Thyroid gland (tissue), 4 donors: ENCODE measurements at regions not wholly inside any gene's neighbourhood (a gene's known extent, or its start where the extent isn't known, plus 50 kb on each side); places are given as distances from the start of the nearest gene placed in this dataset.

ENCODE experiments used
- CTCF ChIP-seq, 6 experiments: fragments of 200-600 bp in 3 of 6; fragments of 450-650 bp in 3 of 6; sonication (generic) in 3 of 6; IDR thresholded peaks; one replicate each; pipeline ENCODE4 v1.5.1; 2016 to 2019; ENCODE audit warnings: antibody characterized with exemption in 6 of 6, mild to moderate bottlenecking in 2 of 6, inconsistent platforms in 1 of 6, moderate library complexity in 1 of 6
- POLR2A ChIP-seq, 2 donors: fragments of 450-650 bp; IDR thresholded peaks; one replicate each; pipeline ENCODE4 v1.6.1; 2017; ENCODE audit warnings: antibody characterized with exemption in 2 of 2, mild to moderate bottlenecking in 2 of 2, moderate library complexity in 1 of 2

DNA sequence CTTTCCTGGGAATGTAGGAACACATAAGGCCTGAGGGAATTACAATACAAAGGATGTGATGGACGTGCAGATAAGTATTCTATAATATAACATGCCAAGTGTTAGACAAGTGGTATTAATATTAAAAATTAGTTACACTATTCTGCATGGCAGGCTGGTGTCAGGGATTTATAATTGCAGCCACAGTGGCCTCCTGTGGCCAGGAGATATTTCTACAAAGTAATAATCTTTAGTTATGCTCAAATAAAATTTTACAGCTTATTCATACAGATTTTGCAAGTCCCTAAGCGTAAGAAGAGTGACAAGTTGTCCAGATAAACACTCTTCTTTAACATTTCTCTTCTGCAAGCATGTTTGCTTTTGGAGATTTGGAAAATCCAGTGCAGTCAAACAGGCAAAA is 90.4 kb upstream of the CBLN2 start:
- TF ChIP-seq CTCF (IDR thresholded peaks at IDR 0.05), result no peak
- TF ChIP-seq POLR2A (IDR thresholded peaks at IDR 0.05), result no peak
